GM12891 (cell line): ENCODE measurements at regions not wholly inside any gene's neighbourhood (a gene's known extent, or its start where the extent isn't known, plus 50 kb on each side); places are given as distances from the start of the nearest gene placed in this dataset.

Experiments used
- POLR2A ChIP-seq: IDR thresholded peaks from 2 replicates; pipeline ENCODE4 v1.6.1; 2011; ENCODE audit warnings: low read depth, low read length, control low read depth
- POLR2AphosphoS5 ChIP-seq: IDR thresholded peaks from 2 replicates; pipeline ENCODE4 v1.6.1; 2011; ENCODE audit warnings: low read depth, low read length, control low read depth
- SPI1 ChIP-seq: IDR thresholded peaks from 2 replicates; pipeline ENCODE4 v1.6.1; 2011; ENCODE audit warnings: low read depth, low read length, control low read depth
- TAF1 ChIP-seq: IDR thresholded peaks from 2 replicates; pipeline ENCODE4 v1.6.1; 2011; ENCODE audit warnings: low read depth, low read length, control low read depth

DNA sequence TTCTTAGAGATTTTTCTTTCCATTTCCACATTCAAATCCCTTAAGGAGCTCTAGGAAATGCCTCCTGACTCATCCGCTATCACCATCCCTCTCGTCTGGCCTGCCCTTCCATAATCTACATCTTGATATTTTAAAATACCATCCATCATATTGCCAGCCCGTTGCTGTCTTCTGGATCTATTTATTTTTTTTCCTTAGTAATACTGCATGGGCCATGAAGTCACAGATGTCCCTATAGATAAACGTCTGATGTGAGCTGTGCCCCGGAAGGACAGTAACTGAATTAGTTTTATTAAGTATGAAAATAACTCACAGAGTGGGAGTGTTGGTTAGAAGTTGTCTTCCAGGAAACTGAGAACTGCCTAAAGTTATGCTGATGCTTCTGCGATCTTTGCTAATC lies 76.2 kb downstream of the KLF6 start:
- no peak for TF ChIP-seq TAF1
- no peak for TF ChIP-seq POLR2A
- no peak for TF ChIP-seq POLR2AphosphoS5
- TF ChIP-seq SPI1: no peak
